HG03571 (cell line): ENCODE measurements at regions not wholly inside any gene's neighbourhood (a gene's known extent, or its start where the extent isn't known, plus 50 kb on each side); places are given as distances from the start of the nearest gene placed in this dataset.
"Not testable (repeated sequence)": the region's sequence is repeated elsewhere in the genome, so short reads cannot be mapped to it uniquely, and the experiment has no call there.

ENCODE experiments used
- ATAC-seq: cut with Tn5 transposase; IDR thresholded peaks from one replicate; pipeline ENCODE4 v1.9.1; 2021; ENCODE audit not compliant: unreplicated experiment

DNA sequence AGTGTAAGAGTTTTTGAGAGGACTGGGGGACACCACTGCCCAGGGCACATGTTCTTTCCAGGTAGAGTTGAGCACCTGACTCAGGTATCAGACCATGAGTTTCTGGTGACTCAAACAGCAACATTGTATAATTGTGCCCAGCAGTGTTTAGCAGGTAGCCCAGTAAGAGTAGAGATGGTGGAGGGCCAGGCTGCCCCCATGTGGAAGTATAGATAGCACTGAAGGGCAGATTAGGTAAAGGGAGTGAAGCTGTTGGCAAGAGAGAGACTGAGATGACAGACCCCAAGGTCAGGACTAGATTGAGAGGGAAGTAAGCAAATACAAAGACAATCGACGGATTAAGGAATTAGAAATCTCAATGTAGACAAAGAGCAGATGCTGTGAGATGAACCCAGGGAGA lies 74.6 kb downstream of the TRIM42 start:
- no peak for ATAC-seq

DNA sequence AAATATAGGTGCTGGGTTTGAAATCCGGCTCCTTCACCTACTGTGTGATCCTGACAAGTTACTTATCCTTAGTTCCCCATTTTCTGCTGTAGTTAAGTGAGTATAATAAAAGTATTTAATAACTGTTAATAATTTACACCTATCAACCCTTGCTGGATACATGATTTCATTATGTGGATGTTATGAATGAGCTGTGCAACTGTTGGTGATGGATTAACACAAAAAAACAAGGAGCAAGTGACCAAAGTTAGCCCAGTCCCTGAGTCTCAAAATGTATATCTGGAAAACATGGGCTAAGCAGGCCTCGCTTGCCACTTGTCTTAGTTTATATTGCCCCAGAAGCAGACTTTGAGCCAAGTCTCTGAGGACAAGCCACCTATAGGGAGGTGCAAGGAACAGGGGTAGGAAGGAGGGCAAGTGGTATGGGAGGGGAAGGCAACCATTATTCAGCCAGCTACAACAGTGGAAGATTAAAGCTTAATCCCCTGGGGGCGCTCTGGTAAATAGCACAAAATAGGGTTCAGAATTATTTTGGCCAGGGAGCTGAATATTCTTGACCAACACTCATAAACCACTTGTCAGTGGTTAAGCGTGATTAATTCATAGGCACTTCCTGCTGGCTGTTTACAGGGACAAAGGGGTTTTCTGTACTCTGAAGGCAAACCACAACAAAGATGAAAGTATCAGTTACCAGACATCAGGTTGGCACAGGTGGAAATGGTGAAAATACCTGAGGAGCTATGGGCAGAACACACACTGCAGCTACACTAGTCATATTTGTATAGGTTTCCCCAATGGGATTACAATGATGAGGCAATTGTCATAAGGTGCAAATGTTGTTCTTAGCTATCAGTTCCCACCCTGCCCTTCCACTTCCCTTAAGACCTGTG lies 76.2 kb downstream of the TRIM42 start:
- ATAC-seq = peak; percentile 49

DNA sequence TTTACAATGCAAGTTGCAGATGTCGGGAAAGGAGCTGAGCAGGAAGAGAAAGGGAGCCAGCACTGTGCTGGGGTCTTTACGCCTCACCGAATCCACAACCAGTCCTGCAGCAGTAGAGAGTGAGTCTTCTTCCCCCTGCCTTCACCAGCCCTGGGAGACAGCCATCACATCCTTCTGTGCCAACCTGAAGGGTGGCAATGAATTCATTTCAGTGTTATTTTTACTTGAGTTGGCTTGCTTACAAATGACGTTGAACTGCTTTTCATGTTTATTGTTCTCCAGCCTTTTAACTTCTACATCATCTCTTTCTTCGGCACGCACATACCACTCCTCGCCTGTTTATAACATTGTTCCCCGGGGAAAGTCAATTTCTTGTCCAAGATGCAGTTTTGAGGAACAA lies 77.1 kb downstream of the TRIM42 start:
- ATAC-seq = no peak

DNA sequence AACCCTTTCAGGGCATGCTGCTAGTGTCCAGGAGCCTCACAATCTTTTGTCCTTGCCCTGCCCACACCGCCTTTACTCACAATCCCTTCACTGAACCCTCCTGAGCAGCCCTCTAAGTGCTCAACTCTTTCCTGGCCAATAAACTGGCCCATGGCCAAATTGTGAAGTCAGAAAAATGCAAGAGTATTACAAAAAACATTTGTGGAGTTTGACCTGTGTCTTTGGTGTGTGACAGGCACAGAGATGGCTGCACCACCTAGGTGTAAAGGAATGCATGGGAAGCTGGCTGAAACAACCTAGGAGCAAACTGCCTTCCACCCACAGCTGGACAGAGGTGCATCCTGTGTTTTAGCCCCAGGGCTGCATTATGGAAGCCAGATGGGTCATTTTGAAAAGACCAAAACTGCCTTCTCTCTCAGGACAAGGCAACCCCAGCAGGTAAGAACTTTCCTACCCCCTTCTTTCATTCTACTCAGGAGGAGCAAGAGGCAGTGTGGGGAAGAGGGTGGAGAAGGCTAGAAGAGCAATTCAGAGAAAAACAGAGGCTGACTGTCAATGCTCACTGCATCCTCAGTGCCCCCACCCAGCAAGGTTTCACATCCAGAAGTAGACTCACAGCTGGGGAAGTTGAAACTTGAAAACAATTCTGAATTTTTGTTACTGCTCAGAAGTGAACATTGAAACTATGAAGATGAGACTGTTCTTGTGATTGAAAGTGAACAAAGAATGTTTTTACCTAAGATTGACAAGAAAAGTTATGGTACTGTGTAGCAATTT lies 78.6 kb downstream of the TRIM42 start:
- peak; percentile 56 for ATAC-seq

DNA sequence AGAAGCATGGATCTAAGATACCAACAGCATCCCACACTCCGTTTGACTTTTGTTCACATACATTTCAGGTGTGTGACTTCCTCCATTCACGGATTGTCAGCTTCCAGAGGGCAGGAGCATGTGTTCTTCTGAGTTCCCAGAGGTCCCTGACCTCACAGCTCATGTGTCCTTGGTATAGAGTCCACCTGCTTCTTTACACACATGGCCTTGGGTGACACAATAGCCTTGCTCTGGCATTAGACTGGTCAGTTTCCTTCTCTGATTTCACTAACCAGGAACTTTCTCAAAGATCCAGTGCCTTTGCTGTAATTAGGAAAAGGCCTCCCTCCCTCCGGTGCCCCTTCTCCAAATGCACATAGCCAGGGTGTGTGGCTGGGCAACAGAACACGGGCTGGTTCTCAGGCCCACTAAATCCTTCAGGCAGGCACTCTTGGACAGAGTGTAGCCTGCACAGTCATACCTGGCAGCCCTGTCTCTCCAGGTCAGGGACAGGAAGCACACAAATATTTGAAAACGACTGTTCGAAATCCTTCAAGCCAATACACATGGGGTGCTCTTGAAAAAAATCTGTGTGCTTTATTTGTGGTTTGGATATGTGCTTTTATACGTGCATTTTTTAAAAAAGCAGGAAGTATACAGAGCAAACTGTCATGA lies 81.1 kb downstream of the TRIM42 start:
- no peak for ATAC-seq

DNA sequence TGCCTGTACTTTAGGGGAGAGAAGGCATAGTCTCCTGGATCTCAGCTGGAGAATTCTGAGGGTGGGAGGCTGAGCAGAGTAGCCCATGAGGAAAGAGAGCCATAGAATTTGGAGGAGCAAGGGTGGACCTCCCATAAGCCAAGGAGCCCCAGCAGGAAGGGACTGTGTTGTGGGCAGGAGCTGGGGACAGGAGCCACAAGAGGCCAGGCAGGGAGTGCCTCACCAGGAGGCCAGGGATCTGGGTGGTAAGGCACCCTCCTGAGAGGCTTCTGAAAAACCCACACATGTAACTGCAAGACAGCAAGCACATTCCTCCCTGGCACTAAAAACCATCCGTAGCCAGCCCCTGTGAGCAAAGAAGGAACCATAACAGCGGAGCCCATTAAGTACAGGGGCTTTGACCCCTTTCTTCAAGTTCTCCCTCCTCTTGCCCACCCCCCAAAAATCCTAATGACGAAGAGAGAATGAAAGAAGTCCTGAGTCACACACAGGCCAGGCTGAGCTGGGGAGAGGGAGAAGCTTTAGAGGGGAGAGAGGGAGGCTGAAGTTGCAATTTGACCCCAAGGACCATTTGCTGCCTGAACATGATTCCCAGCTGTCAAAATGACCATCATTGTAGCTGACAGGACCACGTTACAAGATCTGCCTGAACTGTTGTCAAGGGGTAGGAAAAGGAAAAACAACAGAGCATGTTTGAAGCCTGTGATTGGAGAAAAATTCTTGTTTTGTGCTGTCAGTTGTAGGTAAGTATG lies 82.6 kb downstream of the TRIM42 start:
- ATAC-seq = no peak

DNA sequence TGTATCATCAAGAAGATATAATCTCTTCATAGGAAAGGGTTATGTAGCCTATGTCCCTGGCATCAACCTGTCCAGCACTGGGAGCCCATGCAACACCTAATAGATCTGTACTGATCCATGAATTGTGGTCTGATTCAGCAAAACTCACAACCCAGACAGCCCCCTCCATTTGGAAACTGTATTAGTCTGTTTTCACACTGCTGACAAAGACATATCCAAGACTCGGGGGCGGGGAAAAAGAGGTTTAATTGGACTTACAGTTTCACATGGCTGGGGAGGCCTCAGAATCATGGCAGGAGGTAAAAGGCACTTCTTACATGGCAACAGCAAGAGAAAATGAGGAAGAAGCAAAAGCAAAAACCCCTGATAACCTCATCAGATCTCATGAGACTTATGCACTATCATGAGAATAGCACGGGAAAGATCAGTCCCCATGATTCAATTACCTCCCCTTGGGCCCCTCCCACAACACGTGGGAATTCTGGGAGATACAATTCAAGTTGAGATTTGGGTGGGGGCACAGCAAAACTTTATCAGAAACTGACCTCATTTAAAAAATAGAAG lies 83.3 kb downstream of the TRIM42 start:
- no peak for ATAC-seq

DNA sequence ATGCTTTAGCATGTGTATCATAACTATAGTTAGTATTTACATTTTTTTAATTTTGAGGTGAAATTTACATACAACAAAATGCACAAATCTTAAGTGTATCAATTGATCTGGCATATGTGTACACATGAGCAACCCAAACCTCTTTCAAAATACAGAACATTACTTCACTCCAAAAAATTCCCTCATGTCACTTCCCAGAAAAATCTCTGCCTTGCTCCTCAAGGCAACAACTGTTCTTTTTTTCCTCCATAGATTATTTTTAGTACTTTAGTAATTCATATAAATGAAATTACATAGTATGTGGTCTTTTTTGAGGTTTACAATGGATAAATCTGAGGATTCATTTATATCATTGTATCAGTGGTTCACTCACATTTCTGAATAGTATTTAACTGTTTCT lies 84.9 kb downstream of the TRIM42 start:
- no peak for ATAC-seq

DNA sequence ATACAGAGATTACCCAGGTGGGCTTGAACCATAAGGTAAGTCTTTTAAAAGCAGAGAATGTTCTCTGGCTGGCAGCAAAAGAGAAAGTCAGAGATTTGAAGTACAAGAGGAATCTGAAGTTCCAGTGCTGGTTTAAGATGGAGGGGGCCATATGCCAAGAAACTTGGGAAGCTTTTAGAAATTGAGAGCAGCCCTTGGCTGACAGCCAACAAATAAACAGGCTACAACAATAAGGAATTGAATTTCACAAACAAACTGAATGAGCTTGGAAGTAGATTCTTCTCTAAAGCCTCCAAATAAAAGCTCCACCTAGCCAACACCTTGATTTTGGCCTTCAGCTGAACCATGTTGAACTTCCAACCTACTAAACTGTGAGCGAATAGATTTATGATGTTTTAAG lies 85.7 kb downstream of the TRIM42 start:
- no peak for ATAC-seq

DNA sequence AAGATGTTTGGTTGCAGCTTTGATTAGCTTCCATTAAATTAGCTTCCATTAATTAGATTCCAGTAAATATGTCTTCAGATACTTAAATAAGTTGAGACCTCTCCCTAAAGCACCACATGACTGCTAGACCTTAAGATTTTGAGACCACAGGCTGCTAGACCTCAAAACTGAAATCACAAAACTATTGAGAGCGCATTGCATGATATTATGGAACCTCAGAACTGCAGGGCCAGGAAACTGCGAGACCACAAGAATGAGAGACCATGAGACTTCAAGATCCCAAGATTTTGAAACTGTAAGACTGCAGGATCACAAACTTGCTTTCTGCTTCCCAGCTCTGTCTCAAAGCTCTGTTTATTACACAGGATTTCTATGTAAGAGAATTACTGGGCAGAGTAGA lies 87.4 kb downstream of the TRIM42 start:
- ATAC-seq = no peak

DNA sequence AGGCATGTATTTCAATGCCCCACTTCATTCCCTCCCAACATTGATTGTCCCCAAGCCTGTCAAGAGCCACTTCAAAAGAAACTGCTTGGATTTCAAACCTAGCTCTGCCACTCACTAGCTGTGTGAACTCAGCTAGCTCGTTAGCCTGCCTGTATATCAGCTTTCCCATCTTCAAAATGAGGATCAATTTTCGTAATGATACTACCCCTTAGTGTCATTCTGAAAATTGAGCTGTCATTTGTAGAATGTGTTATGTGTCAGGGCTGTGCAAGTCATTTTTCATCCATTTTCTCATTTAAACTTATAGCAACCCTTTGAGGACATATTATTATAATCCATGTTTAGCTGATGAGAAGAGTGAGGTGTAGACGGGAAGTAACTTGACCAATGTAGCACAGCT lies 88.6 kb downstream of the TRIM42 start:
- no peak for ATAC-seq

DNA sequence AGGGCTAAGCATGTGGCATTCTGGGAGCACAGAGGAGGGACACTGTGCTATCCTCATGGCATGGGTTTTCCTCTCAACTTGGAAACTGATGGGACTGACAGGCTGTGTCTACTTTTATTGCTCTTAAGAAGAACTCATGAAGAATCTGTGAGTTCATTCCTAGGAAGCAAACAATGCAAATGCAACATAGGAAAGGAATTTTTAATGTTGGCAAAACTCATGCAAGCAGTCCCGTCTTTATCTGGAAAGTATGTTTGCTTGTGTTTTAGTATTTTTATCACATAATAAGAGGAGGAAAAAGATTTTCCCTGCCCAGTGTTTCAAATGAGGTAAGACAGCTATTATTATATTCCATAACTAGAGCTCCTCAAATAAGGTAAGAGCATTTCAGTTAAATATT lies 89.7 kb downstream of the TRIM42 start:
- ATAC-seq = no peak

DNA sequence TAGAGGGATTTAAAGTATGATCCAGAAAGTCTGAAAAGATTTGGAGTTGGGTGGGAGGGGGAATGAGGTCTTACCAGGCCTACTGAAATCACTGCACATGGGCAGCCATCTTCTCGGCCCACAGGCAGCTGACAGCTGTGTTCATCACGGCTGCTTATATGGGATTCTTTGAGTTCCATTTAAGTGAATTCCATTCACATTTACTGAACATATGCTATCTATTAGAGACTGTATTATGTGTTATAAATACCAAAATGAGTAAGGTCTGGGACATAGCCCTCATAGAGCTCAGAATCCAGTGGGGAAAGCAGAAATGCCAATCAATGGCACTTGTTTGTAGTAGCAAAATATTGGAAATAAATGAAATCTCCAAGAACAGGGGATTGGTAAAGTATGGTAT lies 91.1 kb downstream of the TRIM42 start:
- ATAC-seq = no peak

DNA sequence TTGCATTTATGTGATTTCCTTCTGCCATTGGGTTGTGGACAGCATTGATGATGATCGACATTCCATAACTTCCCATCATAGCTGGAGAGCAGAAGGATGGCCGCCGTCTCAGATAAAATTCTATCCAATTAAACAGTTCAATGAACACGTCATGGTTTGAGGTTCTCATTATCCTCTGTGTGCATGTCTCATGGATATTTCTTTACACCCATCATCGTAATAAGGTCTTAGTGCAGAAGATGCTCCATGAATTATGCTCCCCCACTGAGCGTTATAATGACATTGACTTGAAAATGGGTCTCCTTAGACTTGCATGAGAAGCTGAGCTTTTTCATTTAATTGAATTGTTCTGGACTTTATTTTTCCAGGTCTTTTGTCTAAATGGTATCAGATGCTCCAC lies 92.1 kb downstream of the TRIM42 start:
- ATAC-seq = no peak

DNA sequence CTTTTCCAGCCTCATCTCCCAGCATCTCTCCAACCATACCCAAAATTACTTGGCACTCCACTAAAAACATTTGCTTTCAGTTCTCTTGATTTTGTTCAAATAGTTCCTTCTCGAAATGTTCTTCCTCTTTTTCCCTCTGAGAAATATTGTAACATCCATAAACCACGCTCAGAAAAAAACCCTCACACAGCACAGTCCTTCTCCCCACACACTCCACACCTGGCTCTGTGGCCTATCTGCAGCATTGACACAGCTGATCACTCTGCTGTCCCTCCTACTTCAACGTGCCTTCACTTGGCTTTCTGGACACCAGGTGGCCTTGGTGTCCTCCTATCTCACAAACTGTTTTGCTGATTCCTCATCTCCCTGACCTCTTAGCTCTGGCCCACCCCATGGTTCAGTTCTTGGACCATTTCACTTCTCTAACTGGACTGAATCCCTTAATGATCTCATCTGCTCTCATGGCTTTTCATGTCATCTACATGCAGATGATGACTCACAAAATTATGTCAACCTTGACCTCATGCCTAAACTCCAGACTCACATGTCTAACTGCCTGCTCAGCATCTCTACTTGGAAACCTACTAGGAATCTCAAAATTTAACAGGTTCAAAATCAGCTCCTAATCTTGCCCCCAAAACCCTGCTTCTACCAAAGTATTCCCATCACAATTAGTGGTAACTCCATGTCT lies 93.3 kb downstream of the TRIM42 start:
- ATAC-seq = no peak

DNA sequence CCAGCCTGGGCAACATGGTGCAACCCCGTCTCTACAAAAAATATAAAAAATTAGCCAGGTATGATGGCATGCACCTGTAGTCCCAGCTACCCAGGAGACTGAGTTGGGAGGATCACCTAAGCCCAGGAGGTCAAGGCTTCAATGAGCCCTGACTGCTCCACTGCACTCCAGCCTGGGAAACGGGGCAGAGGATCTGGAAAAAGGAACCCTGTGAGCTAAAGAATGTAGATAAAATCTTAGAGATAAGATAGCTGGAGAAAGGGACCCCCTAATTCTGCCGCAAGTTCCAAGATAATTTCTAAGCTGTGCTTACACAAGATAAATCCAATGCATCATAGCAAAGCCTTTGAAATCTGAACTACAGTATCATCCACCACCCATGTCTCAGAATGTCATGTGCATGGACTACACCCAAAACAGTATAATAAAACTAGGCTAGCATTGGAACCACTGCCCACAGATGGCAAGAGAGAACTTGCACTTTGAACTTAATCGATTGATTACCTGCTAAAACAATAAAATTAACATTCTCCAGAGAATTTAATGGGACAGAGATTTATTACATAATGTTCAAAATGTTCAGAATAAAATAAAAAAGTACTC lies 99.9 kb downstream of the TRIM42 start:
- no peak for ATAC-seq

DNA sequence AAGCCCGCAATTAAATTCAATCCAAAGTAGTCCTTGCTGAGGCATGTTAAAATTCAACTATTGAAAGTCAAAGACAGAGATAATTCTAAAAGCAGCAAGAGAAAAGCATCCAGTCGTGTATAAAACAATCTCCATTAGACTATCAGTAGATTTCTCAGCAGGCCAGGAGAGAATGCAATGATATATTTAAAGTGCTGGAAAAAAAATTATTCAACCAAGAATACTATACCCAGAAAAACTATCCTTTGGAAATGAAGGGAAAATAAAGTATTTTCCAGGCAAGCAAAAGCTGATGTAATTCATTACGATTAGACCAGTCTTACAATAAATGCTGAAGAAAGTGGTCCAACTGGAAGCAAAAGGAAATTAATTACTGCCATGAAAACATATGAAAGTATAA lies 113.5 kb downstream of the TRIM42 start:
- no peak for ATAC-seq

DNA sequence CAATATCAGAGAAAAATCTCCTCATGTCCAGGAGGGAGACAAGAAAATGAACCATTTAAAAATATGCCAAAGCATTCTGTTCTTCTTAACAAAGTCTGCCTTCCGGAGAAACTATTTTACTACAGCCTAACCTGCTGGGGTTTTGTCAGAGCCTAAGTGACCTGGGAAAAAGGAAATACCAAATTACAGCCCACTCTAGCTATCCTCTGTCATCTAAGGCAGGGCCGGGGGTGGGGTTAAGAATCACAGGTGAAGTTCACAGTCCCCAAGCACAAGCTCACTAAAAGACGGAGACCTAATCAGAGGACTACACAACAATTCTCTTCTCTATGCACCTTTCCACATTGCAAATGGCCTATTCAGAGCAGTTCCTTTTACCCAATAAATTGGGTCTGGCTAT lies 116.6 kb downstream of the TRIM42 start:
- no peak for ATAC-seq

DNA sequence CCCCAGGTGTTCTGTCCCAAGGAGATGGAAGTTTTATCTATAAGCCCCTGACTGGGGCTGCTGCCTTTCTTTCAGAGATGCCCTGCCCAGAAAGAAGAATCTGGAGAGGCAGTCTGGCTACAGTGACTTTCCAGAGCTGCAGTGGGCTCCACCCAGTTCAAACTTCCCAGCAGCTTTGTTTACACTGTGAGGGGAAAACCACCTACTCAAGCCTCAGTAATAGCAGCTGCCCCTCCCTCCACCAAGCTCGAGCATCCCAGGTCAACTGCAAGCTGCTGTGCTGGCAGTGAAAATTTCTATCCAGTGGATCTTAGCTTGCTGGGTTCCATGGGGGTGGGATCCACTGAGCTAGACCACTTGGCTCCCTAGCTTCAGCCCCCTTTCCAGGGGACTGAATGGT lies 125.0 kb downstream of the TRIM42 start:
- not testable (repeated sequence) for ATAC-seq

DNA sequence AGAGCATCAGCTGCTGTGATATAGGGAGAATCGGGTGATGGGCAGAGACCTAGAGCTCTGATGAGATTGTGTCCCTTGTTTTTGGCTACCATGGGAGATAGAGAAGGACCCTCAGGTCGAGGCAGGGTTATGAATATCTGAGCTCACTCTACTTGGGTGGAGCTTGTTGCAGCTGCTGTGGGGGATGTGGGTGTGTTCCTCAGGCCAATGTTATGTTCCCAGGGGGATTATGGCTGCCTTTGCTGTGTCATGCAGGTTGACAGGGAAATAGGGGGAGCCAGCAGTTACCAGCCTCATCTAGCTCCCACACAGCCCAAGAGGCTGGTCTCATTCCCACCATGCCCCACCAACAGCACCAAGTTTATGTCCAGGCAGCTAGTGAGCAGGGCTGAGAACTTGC lies 131.5 kb downstream of the TRIM42 start:
- ATAC-seq = no peak
